ENCODE measurements at regions not wholly inside any gene's neighbourhood (a gene's known extent, or its start where the extent isn't known, plus 50 kb on each side); places are given as distances from the start of the nearest gene placed in this dataset.

DNA sequence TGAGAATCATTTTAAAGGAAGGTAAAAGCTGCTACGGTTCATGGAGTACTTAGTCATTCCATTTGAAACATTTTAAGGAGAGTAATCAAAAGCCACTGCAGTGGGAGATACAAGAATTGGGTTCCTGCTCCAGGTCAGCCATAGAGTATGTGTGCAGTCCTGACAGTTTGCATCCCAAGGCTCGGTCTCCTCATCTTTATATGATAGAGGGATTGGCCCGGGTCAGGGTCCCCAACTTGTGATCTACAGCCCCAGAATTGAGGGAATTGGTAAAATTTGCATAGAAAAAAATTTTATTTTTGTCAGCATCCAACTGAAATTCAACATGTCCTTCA is 111.9 kb upstream of the PRNP start:
- H3K4me3 ChIP-seq, result peak overlapping the region; percentile 25
- CTCF ChIA-PET, result interaction anchor here (0.8 to 4.9 kb wide), 7 partner anchors 18 to 324 kb away, joined by 3 to 30 read pairs (median 4); no protein-coding TSS in a partner anchor
- 2% methylated on average over 3 of the region's 3 CpGs for WGBS (ENCODE audit: missing lambda C conversion rate)
- FAIRE-seq, result no peak
- TF ChIP-seq FOXS1 (CRISPR knock-in tag; IDR thresholded peaks at IDR 0.05) (no peak), BHLHE40 (IDR thresholded peaks at IDR 0.05; ENCODE audit: low read depth, low read length) (no peak), NPAS2 (CRISPR knock-in tag; IDR thresholded peaks at IDR 0.05; ENCODE audit: borderline replicate concordance) (no peak), HMGXB4 (CRISPR knock-in tag; IDR thresholded peaks at IDR 0.05; ENCODE audit: borderline replicate concordance) (no peak), CHD2 (IDR thresholded peaks at IDR 0.05; ENCODE audit: low read length, partially characterized antibody) (no peak), RARB (CRISPR knock-in tag; IDR thresholded peaks at IDR 0.05) (no peak), MAFK (IDR thresholded peaks at IDR 0.05; ENCODE audit: partially characterized antibody) (no peak), RAD21 (conservative IDR thresholded peaks at IDR 0.05 in 1 of 2, IDR thresholded peaks at IDR 0.05 in 1 of 2) (no peak), HOXB13 (CRISPR knock-in tag; IDR thresholded peaks at IDR 0.05; ENCODE audit: low read depth) (no peak), RNF2 (IDR thresholded peaks at IDR 0.05; ENCODE audit: borderline replicate concordance, low read depth) (no peak)
- TF ChIP-seq, protein P1, sequence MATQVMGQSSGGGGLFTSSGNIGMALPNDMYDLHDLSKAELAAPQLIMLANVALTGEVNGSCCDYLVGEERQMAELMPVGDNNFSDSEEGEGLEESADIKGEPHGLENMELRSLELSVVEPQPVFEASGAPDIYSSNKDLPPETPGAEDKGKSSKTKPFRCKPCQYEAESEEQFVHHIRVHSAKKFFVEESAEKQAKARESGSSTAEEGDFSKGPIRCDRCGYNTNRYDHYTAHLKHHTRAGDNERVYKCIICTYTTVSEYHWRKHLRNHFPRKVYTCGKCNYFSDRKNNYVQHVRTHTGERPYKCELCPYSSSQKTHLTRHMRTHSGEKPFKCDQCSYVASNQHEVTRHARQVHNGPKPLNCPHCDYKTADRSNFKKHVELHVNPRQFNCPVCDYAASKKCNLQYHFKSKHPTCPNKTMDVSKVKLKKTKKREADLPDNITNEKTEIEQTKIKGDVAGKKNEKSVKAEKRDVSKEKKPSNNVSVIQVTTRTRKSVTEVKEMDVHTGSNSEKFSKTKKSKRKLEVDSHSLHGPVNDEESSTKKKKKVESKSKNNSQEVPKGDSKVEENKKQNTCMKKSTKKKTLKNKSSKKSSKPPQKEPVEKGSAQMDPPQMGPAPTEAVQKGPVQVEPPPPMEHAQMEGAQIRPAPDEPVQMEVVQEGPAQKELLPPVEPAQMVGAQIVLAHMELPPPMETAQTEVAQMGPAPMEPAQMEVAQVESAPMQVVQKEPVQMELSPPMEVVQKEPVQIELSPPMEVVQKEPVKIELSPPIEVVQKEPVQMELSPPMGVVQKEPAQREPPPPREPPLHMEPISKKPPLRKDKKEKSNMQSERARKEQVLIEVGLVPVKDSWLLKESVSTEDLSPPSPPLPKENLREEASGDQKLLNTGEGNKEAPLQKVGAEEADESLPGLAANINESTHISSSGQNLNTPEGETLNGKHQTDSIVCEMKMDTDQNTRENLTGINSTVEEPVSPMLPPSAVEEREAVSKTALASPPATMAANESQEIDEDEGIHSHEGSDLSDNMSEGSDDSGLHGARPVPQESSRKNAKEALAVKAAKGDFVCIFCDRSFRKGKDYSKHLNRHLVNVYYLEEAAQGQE (IDR thresholded peaks at IDR 0.05), result no peak
- TF ChIP-seq, protein P2, sequence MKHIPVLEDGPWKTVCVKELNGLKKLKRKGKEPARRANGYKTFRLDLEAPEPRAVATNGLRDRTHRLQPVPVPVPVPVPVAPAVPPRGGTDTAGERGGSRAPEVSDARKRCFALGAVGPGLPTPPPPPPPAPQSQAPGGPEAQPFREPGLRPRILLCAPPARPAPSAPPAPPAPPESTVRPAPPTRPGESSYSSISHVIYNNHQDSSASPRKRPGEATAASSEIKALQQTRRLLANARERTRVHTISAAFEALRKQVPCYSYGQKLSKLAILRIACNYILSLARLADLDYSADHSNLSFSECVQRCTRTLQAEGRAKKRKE (CRISPR knock-in tag; IDR thresholded peaks at IDR 0.05; ENCODE audit: low read depth), result no peak
- peaks cover 61% of the 10 kb centered on the region for H3K4me1 ChIP-seq
- H3K27ac ChIP-seq, result peak overlapping the region; percentile 88 to 91
- peak in 1 of 2 experiments; percentile 69; a peak in 2 of 6 replicates for ATAC-seq
- no peak for DNase-seq (ENCODE audit: low read depth in 1 of 2, low spot score in 1 of 2)
- H3K4me2 ChIP-seq, result peak overlapping the region; percentile 74
- POLR2A ChIA-PET, result interaction anchor here (0.6 to 1.9 kb wide), 6 partner anchors 18 to 352 kb away, joined by 3 to 5 read pairs (median 4); no protein-coding TSS in a partner anchor
- peaks cover 4% of the 10 kb centered on the region; the same call in 1 of the 3 replicates for H3K9me3 ChIP-seq

DNA sequence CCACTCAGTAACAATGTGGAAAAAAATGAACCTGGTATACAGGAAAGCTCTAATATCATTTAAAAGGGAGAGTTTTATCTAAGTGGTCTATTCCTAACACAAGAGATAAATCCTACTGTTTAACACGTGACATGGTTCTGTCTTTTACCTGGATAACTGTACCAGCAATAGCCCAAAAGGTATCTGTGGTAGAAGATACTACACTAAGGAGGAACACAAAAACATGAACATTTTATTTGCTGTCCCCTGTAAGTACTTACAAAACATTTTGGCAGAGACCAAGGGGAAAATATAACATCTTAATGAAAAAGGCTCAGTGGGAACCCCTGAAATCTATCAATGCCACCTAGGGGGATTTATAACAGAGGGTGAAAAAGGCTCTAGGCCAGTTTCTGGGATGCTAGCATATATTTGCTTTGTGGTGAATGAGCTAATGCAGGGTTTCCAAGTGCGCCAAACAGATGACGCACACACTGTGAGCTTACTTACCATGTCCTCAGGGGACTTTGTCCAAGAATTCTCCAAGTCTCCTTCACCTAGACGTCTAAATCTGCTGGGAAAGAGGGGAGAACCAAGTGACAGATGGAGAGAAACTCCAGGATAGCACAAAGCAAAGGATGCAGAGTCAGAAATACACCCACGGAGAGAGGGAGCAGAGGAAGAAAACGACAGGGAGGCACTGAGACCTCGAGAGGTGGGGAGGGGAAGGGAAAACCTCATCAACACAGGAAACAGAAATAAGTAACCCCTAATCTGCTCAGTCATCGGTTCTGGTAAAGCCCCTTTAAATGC is 112.5 kb upstream of the PRNP start:
- peak overlapping the region; percentile 25 for H3K4me3 ChIP-seq
- TF ChIP-seq JUN (IDR thresholded peaks at IDR 0.05) (peak; percentile 89 to 95), HOXA7 (CRISPR knock-in tag; IDR thresholded peaks at IDR 0.05) (no peak), USF2 (IDR thresholded peaks at IDR 0.05) (peak; percentile 79), MAZ (IDR thresholded peaks at IDR 0.05; ENCODE audit: borderline replicate concordance, low read depth, low read length) (no peak), FOXS1 (CRISPR knock-in tag; IDR thresholded peaks at IDR 0.05) (no peak), MAFK (IDR thresholded peaks at IDR 0.05; ENCODE audit: partially characterized antibody) (peak; percentile 99), CHD2 (IDR thresholded peaks at IDR 0.05; ENCODE audit: low read length, partially characterized antibody) (peak; percentile 7), RARB (CRISPR knock-in tag; IDR thresholded peaks at IDR 0.05) (no peak), MYC (IDR thresholded peaks at IDR 0.05; ENCODE audit: borderline replicate concordance, low read length) (0 out of 2 replicates have a peak, but pooled peaks have one; percentile 31), NFE2L2 (conservative IDR thresholded peaks at IDR 0.05; ENCODE audit: low read length) (peak; percentile 82), ZSCAN20 (CRISPR knock-in tag; IDR thresholded peaks at IDR 0.05) (peak; percentile 76; the same call in 1 of the 2 replicates), KDM5A (IDR thresholded peaks at IDR 0.05) (no peak), HMGXB4 (CRISPR knock-in tag; IDR thresholded peaks at IDR 0.05; ENCODE audit: borderline replicate concordance) (no peak), ZFP36 (IDR thresholded peaks at IDR 0.05; ENCODE audit: borderline replicate concordance, partially characterized antibody) (no peak), HOXB13 (CRISPR knock-in tag; IDR thresholded peaks at IDR 0.05; ENCODE audit: low read depth) (peak; percentile 64; the same call in 1 of the 2 replicates), SMC3 (IDR thresholded peaks at IDR 0.05) (peak; percentile 44)
- TF ChIP-seq, protein P2 (CRISPR knock-in tag; IDR thresholded peaks at IDR 0.05; ENCODE audit: low read depth), result peak; percentile 35; the same call in 1 of the 2 replicates

More for the DNA sequence above, 112.5 kb upstream of the PRNP start:
- peak; percentile 97 to 98 for ATAC-seq
- peak overlapping the region; percentile 88 to 91 for H3K27ac ChIP-seq
- peaks cover 4% of the 10 kb centered on the region; the same call in 1 of the 3 replicates for H3K9me3 ChIP-seq
- CTCF ChIA-PET, result interaction anchor here (0.6 to 4.9 kb wide), 9 partner anchors 12 to 386 kb away, joined by 3 to 30 read pairs (median 4); no protein-coding TSS in a partner anchor
- peaks cover 57% of the 10 kb centered on the region for H3K4me1 ChIP-seq
- WGBS (ENCODE audit: missing lambda C conversion rate), result 3% methylated on average over 8 of the region's 8 CpGs
- H3K4me2 ChIP-seq, result peak overlapping the region; percentile 74
- DNase-seq (ENCODE audit: low read depth in 1 of 2, low spot score in 1 of 2), result peak; percentile 94 to 99
- peak; percentile 100 for FAIRE-seq
- POLR2A ChIA-PET, result interaction anchor here (0.6 to 1.9 kb wide), 6 partner anchors 18 to 351 kb away, joined by 3 to 5 read pairs (median 4); no protein-coding TSS in a partner anchor

Data from A549 (cell line).